GM20000 (cell line): ENCODE measurements at regions not wholly inside any gene's neighbourhood (a gene's known extent, or its start where the extent isn't known, plus 50 kb on each side); places are given as distances from the start of the nearest gene placed in this dataset.

Experiments
- DNase-seq: peaks from one replicate; pipeline ENCODE4 v3.0.0; 2012; ENCODE audit warnings: low spot score
- TF ChIP-seq, protein P1 (sequence below): IDR thresholded peaks from 2 replicates; pipeline ENCODE4 v1.5.1; 2012; ENCODE audit warnings: mild to moderate bottlenecking, control low read depth; ENCODE audit errors: extremely low read depth, missing control alignments

- TF ChIP-seq, protein P1, sequence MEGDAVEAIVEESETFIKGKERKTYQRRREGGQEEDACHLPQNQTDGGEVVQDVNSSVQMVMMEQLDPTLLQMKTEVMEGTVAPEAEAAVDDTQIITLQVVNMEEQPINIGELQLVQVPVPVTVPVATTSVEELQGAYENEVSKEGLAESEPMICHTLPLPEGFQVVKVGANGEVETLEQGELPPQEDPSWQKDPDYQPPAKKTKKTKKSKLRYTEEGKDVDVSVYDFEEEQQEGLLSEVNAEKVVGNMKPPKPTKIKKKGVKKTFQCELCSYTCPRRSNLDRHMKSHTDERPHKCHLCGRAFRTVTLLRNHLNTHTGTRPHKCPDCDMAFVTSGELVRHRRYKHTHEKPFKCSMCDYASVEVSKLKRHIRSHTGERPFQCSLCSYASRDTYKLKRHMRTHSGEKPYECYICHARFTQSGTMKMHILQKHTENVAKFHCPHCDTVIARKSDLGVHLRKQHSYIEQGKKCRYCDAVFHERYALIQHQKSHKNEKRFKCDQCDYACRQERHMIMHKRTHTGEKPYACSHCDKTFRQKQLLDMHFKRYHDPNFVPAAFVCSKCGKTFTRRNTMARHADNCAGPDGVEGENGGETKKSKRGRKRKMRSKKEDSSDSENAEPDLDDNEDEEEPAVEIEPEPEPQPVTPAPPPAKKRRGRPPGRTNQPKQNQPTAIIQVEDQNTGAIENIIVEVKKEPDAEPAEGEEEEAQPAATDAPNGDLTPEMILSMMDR: no peak
Observed at GRCh38 chr10:86592413-86592812, 61.9 kb upstream of the OPN4 start.

GRCh38 chr10:86594535-86594934, 59.8 kb upstream of the OPN4 start:
- TF ChIP-seq, protein P1: no peak
- no peak for DNase-seq

More at GRCh38 chr10:86592413-86592812, 61.9 kb upstream of the OPN4 start:
- DNase-seq: no peak

DNA sequence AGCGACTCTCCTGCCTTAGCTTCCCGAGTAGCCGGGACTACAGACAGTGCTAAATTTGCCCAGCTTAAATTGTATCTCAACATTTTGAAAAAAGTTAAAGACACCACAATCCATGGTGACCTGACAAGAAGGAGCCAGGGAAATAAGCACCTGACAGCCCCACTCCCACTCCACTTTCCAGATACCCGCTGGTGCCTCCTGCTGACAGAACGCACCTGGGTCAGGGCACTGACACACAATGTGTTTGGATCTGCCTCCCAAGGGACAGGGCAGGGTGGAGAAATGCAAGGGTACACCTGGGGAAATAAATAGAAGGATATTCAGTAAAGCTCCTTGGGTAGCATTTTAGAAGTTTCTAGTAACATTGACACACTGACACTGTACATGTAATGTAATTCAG, 58.9 kb upstream of the OPN4 start:
- DNase-seq: no peak
- TF ChIP-seq, protein P1: no peak

- no peak for DNase-seq
Observed at GRCh38 chr10:86596266-86596665, 58.1 kb upstream of the OPN4 start.

GRCh38 chr10:86597306-86597705, 57.0 kb upstream of the OPN4 start:
- DNase-seq: no peak
- TF ChIP-seq, protein P1: no peak

More at GRCh38 chr10:86596266-86596665, 58.1 kb upstream of the OPN4 start:
- TF ChIP-seq, protein P1: no peak

DNA sequence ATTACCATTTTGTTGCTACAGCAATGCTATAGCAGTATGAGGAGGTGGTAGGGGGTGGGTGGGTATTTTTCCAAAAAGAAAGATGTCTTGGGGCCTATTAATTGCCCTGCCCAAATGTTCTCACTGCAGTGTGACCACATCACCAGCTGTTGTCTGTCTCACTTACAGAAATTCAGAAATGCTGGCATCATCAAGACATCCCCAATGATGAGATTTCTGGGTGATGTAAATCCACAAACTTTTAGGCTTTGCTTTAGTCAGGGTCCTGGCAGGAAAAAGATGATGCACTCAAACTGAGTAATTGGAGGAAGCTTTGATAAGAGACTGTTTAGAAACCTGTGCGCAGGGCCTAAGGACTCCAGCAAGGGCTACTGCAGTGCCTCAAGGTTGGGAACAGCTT, 56.2 kb upstream of the OPN4 start:
- no peak for DNase-seq
- TF ChIP-seq, protein P1: no peak

- no peak for DNase-seq
- TF ChIP-seq, protein P1: no peak
Observed at GRCh38 chr10:86599041-86599440, 55.3 kb upstream of the OPN4 start.
